ENCODE measurements at regions not wholly inside any gene's neighbourhood (a gene's known extent, or its start where the extent isn't known, plus 50 kb on each side); places are given as distances from the start of the nearest gene placed in this dataset.

DNA sequence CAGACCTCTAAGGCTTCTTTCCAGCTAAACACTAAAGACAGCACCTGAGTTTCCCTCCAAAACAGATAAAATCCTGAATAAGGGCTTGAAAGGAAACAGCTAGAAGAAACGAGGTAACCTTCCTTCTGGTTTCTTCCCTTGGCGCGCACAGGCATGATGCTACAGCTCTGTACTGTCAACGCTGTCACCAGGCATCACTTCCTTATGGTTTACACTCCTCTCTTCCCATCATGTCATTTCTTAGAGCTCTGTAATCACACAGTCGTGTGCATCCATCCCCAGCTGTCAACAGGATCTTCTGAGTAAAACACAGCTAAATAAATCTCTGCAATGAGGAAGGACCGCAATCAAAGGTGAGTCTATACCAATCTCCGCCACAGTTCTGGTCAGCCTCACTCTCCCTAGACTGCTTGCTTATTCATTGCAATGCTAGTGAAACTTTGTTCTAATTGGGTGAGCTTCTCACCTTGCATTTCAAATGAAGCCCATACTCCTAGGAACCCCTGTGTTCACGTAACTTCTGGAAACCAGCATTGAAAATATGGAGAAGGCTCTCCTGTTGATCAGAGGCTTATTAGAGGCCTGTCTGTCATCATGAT, 162.6 kb upstream of the DTNBP1 start:
- TF ChIP-seq, protein P1, sequence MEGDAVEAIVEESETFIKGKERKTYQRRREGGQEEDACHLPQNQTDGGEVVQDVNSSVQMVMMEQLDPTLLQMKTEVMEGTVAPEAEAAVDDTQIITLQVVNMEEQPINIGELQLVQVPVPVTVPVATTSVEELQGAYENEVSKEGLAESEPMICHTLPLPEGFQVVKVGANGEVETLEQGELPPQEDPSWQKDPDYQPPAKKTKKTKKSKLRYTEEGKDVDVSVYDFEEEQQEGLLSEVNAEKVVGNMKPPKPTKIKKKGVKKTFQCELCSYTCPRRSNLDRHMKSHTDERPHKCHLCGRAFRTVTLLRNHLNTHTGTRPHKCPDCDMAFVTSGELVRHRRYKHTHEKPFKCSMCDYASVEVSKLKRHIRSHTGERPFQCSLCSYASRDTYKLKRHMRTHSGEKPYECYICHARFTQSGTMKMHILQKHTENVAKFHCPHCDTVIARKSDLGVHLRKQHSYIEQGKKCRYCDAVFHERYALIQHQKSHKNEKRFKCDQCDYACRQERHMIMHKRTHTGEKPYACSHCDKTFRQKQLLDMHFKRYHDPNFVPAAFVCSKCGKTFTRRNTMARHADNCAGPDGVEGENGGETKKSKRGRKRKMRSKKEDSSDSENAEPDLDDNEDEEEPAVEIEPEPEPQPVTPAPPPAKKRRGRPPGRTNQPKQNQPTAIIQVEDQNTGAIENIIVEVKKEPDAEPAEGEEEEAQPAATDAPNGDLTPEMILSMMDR (conservative IDR thresholded peaks at IDR 0.05 in 1 of 2, IDR thresholded peaks at IDR 0.05 in 1 of 2; ENCODE audit: extremely low read depth in 1 of 2, insufficient read depth in 1 of 2, low read depth in 1 of 2, low read length in 2 of 2): no peak
- no peak for TF ChIP-seq EZH2 (IDR thresholded peaks at IDR 0.05; ENCODE audit: borderline replicate concordance, low read length)

Data from mammary epithelial cell (primary cell).